VCaP (cell line): ENCODE measurements at regions not wholly inside any gene's neighbourhood (a gene's known extent, or its start where the extent isn't known, plus 50 kb on each side); places are given as distances from the start of the nearest gene placed in this dataset.
"Not testable (repeated sequence)": the region's sequence is repeated elsewhere in the genome, so short reads cannot be mapped to it uniquely, and the experiment has no call there.

Experiments
- H3K27ac ChIP-seq: fragments of 450-650 bp; 2 replicates; pipeline ENCODE4 v1.5.1; 2017
- CTCF ChIP-seq: fragments of 450-650 bp; conservative IDR thresholded peaks from 2 replicates; pipeline ENCODE4 v1.5.1; 2017; ENCODE audit warnings: mild to moderate bottlenecking, moderate library complexity

GRCh38 chr9:86488345-86488744 is 134.1 kb upstream of the TUT7 start:
- no peak overlapping the region for H3K27ac ChIP-seq
- TF ChIP-seq CTCF: no peak

- no peak for TF ChIP-seq CTCF
- no peak overlapping the region; the same call in 1 of the 2 replicates for H3K27ac ChIP-seq
These were observed 133.6 kb upstream of the TUT7 start for GRCh38 chr9:86487838-86488233.

- H3K27ac ChIP-seq: no peak overlapping the region; the same call in 1 of the 2 replicates
- peak; percentile 73 for TF ChIP-seq CTCF
These were observed 133.0 kb upstream of the TUT7 start for GRCh38 chr9:86486891-86487837.

DNA sequence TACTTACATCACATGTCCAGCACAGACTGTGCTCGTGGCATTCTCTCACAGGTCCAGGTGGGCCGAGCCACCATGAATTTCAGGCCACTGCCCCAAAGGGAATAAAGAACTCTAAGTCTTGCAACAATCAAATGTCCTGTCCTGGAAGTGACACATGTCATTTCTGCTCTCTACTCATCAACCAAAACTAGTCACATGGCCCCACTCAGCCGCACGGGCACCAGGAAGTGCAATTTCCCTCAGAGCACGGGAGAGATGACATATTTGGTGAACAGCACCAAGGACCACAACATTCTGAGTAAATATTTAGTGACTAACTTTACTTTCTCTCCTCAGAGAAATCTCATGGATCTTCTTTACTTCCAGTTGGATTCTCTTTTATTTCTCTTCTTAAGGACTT is 131.1 kb upstream of the TUT7 start:
- no peak overlapping the region for H3K27ac ChIP-seq
- TF ChIP-seq CTCF: no peak

DNA sequence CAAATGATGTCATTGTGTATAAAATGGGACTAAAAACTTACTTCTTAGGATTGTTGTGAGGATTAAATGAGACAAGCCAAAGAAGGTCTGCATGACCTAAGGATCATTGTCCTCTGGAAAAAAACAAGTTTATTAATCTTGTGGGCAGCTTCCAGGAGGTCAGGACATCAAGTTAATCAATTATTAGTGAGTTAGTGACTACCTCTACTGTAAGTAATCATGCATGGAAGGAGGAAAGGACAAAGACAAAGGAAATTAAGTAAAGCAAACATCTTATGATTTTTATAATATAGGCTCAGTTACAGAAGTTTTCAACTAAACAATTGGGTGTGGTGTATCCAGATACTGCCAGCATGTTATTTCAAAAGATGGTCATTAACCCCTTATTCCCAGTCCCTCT is 129.3 kb upstream of the TUT7 start:
- TF ChIP-seq CTCF: no peak
- no peak overlapping the region for H3K27ac ChIP-seq

DNA sequence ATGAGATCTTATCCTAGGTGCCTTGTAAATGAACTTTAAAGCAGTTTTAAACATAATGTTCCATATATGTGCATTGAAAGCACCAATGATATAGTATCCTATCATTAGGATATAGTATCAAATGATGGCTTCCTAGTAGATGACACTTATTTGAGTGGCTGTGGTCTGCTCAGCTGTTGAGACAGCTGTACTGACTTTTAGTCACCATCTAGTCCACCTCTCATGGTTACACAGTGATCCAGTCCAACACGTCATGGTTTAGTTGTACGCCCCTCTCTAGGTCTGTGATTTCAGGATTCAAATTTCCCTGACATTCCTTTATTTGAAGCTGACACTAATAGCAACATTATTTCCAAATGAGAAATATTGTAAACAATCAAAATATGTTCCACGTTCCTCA is 127.3 kb upstream of the TUT7 start:
- no peak overlapping the region for H3K27ac ChIP-seq
- TF ChIP-seq CTCF: no peak

DNA sequence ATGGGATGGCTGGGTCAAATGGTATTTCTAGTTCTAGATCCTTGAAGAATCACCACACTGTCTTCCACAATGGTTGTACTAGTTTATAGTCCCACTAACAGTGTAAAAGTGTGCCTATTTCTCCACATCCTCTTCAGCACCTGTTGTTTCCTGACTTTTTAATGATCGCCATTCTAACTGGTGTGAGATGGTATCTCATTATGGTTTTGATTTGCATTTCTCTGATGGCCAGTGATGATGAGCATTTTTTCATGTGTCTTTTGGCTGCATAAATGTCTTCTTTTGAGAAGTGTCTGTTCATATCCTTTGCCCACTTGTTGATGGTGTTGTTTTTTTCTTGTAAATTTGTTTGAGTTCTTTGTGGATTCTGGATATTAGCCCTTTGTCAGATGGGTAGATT is 121.0 kb upstream of the TUT7 start:
- not testable (repeated sequence) for H3K27ac ChIP-seq

- no peak for TF ChIP-seq CTCF
These were observed 117.1 kb upstream of the TUT7 start for GRCh38 chr9:86471171-86471815.

More at GRCh38 chr9:86471171-86471815, 117.1 kb upstream of the TUT7 start:
- H3K27ac ChIP-seq: no peak overlapping the region
